Upper lobe of left lung (tissue), 6 donors: ENCODE measurements at regions not wholly inside any gene's neighbourhood (a gene's known extent, or its start where the extent isn't known, plus 50 kb on each side); places are given as distances from the start of the nearest gene placed in this dataset.

Experiments used
- ATAC-seq, 2 donors: fragments of 200-7000 bp; cut with Tn5 transposase; one replicate each; pipeline ENCODE4 v1.9.1; 2022; ENCODE audit warnings: mild to moderate bottlenecking in 2 of 2, moderate library complexity in 2 of 2; ENCODE audit not compliant: low FRiP score in 2 of 2
- DNase-seq, 2 donors: peaks; one replicate each; pipeline ENCODE4 v3.0.0-alpha.2; 2019 to 2020
- H3K27ac ChIP-seq, 4 donors: fragments of 200-600 bp; sonication (generic); one replicate each; pipeline ENCODE4 v1.5.1; 2016 to 2019
- H3K27me3 ChIP-seq, 4 donors: fragments of 200-600 bp; sonication (generic); one replicate each; pipeline ENCODE4 v1.5.1; 2017 to 2019
- H3K36me3 ChIP-seq, 4 donors: fragments of 200-600 bp; sonication (generic); one replicate each; pipeline ENCODE4 v1.5.1; 2016 to 2019
- H3K4me1 ChIP-seq, 4 donors: fragments of 200-600 bp; sonication (generic); one replicate each; pipeline ENCODE4 v1.5.1; 2018 to 2019
- H3K4me3 ChIP-seq, 4 donors: fragments of 200-600 bp; sonication (generic); one replicate each; pipeline ENCODE4 v1.5.1; 2017 to 2019; ENCODE audit warnings: mild to moderate bottlenecking in 2 of 4, moderate library complexity in 1 of 4
- H3K9me3 ChIP-seq, 4 donors: fragments of 200-600 bp; sonication (generic); one replicate each; pipeline ENCODE4 v1.5.1; 2018 to 2019
- CTCF ChIP-seq, 6 experiments: fragments of 450-650 bp in 4 of 6; fragments of 200-600 bp in 2 of 6; sonication (generic) in 2 of 6; IDR thresholded peaks; one replicate each; pipeline ENCODE4 v1.5.1; 2016 to 2019; ENCODE audit warnings: antibody characterized with exemption in 6 of 6
- EP300 ChIP-seq, 4 donors: sonication (generic); formaldehyde crosslinking; IDR thresholded peaks; one replicate each; pipeline ENCODE4 v1.5.1; 2017; ENCODE audit warnings: antibody characterized with exemption in 4 of 4, control low read depth in 2 of 4
- POLR2A ChIP-seq, 4 donors: fragments of 450-650 bp; IDR thresholded peaks; one replicate each; pipeline ENCODE4 v1.5.1; 2016 to 2017; ENCODE audit warnings: antibody characterized with exemption in 4 of 4, mild to moderate bottlenecking in 2 of 4
- POLR2AphosphoS5 ChIP-seq, 2 donors: sonication (generic); formaldehyde crosslinking; IDR thresholded peaks; one replicate each; pipeline ENCODE4 v1.5.1; 2017; ENCODE audit warnings: antibody characterized with exemption in 2 of 2
- WGBS, 2 donors: methylation state at CpG; one replicate each; pipeline ENCODE4 v1.1.5; 2017 to 2018; 5-methylcytosine and 5-hydroxymethylcytosine counted together
- donor health status: DM: no; HTN: no; CAD: no; lungs with moderate emphysema.
- donor health status: DM: no; HTN: yes; CAD: no; lungs with severe emphysema.

DNA sequence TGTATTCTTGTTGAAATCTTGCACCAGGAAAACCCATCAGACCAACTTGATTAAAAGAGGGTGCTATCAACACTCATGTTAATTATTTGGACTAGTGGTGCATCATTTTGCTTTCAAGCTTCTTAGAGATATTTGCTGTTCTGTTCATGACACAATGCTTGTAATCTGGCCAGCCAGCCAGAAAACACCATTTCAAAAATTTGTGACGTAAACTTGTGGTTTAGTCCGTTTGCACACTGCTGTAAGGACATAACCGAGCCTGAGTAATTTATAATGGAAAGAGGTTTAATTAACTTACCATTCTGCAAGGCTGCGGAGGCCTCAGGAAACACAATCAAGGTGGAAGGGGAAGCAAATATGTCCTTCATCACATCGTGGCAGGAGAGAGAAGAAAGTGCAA is 374.3 kb upstream of the TGFBR2 start:
- peak overlapping the region in 2 of 4 donors; percentile 14 to 32 for H3K27ac ChIP-seq
- DNase-seq (no peak), ATAC-seq (peak in 1 of 2 donors; percentile 84)
- TF ChIP-seq EP300 (IDR thresholded peaks at IDR 0.05) (no peak), POLR2AphosphoS5 (IDR thresholded peaks at IDR 0.05) (no peak), CTCF (IDR thresholded peaks at IDR 0.05) (no peak), POLR2A (IDR thresholded peaks at IDR 0.05) (no peak)
- peaks cover 18 to 44% (median 25%) of the 10 kb centered on the region in 4 donors for H3K4me1 ChIP-seq
- H3K36me3 ChIP-seq, result no peaks in the 10 kb centered on the region
- H3K27me3 ChIP-seq, result no peaks in the 10 kb centered on the region
- no peaks in the 10 kb centered on the region for H3K9me3 ChIP-seq
- 61 to 64% methylated on average over 5 of the region's 5 CpGs for WGBS, 2 donors
- H3K4me3 ChIP-seq, result no peak overlapping the region

DNA sequence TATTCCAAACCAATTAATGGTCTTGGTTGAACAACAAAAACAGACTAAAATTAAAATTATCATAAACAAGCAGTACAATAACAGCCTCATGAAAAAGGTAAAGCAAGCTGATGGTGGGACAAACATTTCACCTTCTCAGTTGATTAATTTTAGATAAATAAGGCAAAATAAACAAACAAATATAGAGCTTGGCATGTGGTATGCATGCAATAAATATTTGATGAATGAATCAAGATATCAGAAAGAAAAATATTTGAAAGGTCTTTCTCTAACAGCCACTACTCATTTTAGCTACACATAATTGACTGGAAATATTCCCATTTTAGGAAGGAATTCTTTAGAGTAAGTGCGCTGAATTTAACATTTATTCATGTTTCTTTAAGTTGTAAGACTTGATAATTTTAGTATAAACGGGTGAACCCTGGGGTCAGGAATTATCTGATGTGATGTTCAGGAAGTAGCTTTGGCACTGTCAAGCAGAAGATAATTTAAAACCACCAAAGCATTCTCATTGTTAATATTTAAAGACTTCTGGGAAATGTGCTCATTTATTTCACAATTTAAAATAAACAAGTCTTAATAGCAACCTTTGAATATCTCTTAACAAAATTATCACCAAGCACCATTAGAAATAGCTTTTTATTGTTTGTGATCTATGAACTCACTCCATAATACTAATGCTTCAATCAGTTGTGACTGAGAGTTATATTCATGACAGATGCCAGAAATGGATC is 372.3 kb upstream of the TGFBR2 start:
- peak overlapping the region in 1 of 4 donors; percentile 53 for H3K27ac ChIP-seq
- no peak for ATAC-seq

DNA sequence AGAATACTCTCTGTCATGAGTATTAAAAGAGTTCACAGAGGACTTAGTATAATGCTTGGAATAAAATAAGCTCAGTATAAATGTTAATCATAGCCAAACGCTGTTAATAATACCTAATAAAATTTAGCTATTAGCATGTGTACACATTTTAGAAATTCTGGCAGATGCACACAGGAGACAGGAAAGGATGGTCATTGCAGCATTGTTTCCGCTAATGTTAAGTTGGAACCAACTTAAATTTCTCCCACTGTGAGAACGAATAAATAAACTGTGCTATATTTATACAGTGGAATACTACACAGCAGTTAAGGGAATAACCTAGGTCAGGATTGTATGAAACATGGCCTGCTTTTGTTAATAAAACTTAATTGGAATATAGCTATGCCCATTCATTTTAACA is 370.4 kb upstream of the TGFBR2 start:
- ATAC-seq, result no peak
- no peaks in the 10 kb centered on the region for H3K36me3 ChIP-seq
- WGBS, 2 donors, result 67 to 76% methylated on average over 3 of the region's 3 CpGs
- no peaks in the 10 kb centered on the region for H3K27me3 ChIP-seq
- H3K9me3 ChIP-seq, result no peaks in the 10 kb centered on the region
- H3K4me3 ChIP-seq, result no peak overlapping the region
- H3K4me1 ChIP-seq, result peaks cover 6 to 23% (median 10%) of the 10 kb centered on the region in 4 donors
- TF ChIP-seq POLR2AphosphoS5 (IDR thresholded peaks at IDR 0.05), result no peak
- no peak for TF ChIP-seq EP300 (IDR thresholded peaks at IDR 0.05)
- TF ChIP-seq CTCF (IDR thresholded peaks at IDR 0.05), result no peak
- TF ChIP-seq POLR2A (IDR thresholded peaks at IDR 0.05), result no peak
- H3K27ac ChIP-seq, result peak overlapping the region in 1 of 4 donors; percentile 23
- DNase-seq, result no peak

More for the DNA sequence above, 372.3 kb upstream of the TGFBR2 start:
- no peaks in the 10 kb centered on the region for H3K9me3 ChIP-seq
- DNase-seq, result no peak
- no peaks in the 10 kb centered on the region for H3K27me3 ChIP-seq
- TF ChIP-seq CTCF (IDR thresholded peaks at IDR 0.05), result no peak
- no peak for TF ChIP-seq EP300 (IDR thresholded peaks at IDR 0.05)
- TF ChIP-seq POLR2AphosphoS5 (IDR thresholded peaks at IDR 0.05), result no peak
- TF ChIP-seq POLR2A (IDR thresholded peaks at IDR 0.05), result no peak
- 44 to 58% methylated on average over 2 of the region's 2 CpGs for WGBS, 2 donors
- H3K36me3 ChIP-seq, result no peaks in the 10 kb centered on the region
- peaks cover 6 to 25% (median 11%) of the 10 kb centered on the region in 4 donors for H3K4me1 ChIP-seq
- H3K4me3 ChIP-seq, result no peak overlapping the region

GRCh38 chr3:30241721-30242120 is 364.7 kb upstream of the TGFBR2 start:
- no peaks in the 10 kb centered on the region for H3K4me1 ChIP-seq
- no peak overlapping the region for H3K27ac ChIP-seq
- H3K36me3 ChIP-seq, result no peaks in the 10 kb centered on the region
- no peak for DNase-seq
- WGBS, 2 donors, result 83 to 97% methylated on average over 4 of the region's 4 CpGs
- no peak overlapping the region for H3K4me3 ChIP-seq
- TF ChIP-seq POLR2AphosphoS5 (IDR thresholded peaks at IDR 0.05) (no peak), CTCF (IDR thresholded peaks at IDR 0.05) (no peak), POLR2A (IDR thresholded peaks at IDR 0.05) (no peak), EP300 (IDR thresholded peaks at IDR 0.05) (no peak)
- no peaks in the 10 kb centered on the region for H3K9me3 ChIP-seq
- no peak for ATAC-seq
- no peaks in the 10 kb centered on the region for H3K27me3 ChIP-seq
